Loucy (cell line): ENCODE measurements at regions not wholly inside any gene's neighbourhood (a gene's known extent, or its start where the extent isn't known, plus 50 kb on each side); places are given as distances from the start of the nearest gene placed in this dataset.
"Not testable (repeated sequence)": the region's sequence is repeated elsewhere in the genome, so short reads cannot be mapped to it uniquely, and the experiment has no call there.

Source experiments
- H2AFZ ChIP-seq: fragments of 200-600 bp; sonication (generic); 2 replicates; pipeline ENCODE4 v1.6.0; 2016; ENCODE audit warnings: antibody characterized with exemption, mild to moderate bottlenecking, low read length, moderate library complexity
- H3F3A ChIP-seq: fragments of 200-600 bp; 2 replicates; pipeline ENCODE4 v1.6.0; 2016; ENCODE audit warnings: antibody characterized with exemption, low read depth, mild to moderate bottlenecking
- H3K27me3 ChIP-seq: fragments of 200-600 bp; sonication (generic); 2 replicates; pipeline ENCODE4 v1.6.1; 2014; ENCODE audit warnings: low read length, mild to moderate bottlenecking; ENCODE audit not compliant: insufficient read depth, poor library complexity, severe bottlenecking
- H3K36me3 ChIP-seq: fragments of 200-600 bp; sonication (generic); 2 replicates; pipeline ENCODE4 v1.6.1; 2016; ENCODE audit warnings: low read length; ENCODE audit not compliant: insufficient read depth
- H3K4me1 ChIP-seq: fragments of 200-600 bp; sonication (generic); 2 replicates; pipeline ENCODE4 v1.5.1; 2014; ENCODE audit warnings: low read length, mild to moderate bottlenecking; ENCODE audit not compliant: insufficient read depth, poor library complexity, severe bottlenecking
- H3K4me2 ChIP-seq: fragments of 200-600 bp; sonication (generic); 2 replicates; pipeline ENCODE4 v1.6.0; 2014; ENCODE audit warnings: antibody characterized with exemption, low read length, low read depth, mild to moderate bottlenecking; ENCODE audit not compliant: poor library complexity, severe bottlenecking
- H3K4me3 ChIP-seq: fragments of 200-600 bp; sonication (generic); 2 replicates; pipeline ENCODE4 v1.5.1; 2014; ENCODE audit warnings: low read length, mild to moderate bottlenecking, mixed read lengths; ENCODE audit not compliant: poor library complexity, severe bottlenecking
- H3K79me2 ChIP-seq: fragments of 200-600 bp; sonication (generic); 2 replicates; pipeline ENCODE4 v1.6.1; 2014; ENCODE audit warnings: low read length; ENCODE audit not compliant: insufficient read depth
- H3K9ac ChIP-seq: fragments of 200-600 bp; sonication (generic); 2 replicates; pipeline ENCODE4 v1.6.0; 2014; ENCODE audit warnings: mild to moderate bottlenecking, low read depth, low read length, moderate library complexity; ENCODE audit not compliant: poor library complexity, severe bottlenecking
- H3K9me2 ChIP-seq: fragments of 200-600 bp; sonication (generic); replicated peaks from 2 replicates; pipeline ENCODE4 v1.6.1; 2016; ENCODE audit warnings: low read depth, low read length, mixed read lengths
- H3K9me3 ChIP-seq: fragments of 200-600 bp; sonication (generic); 2 replicates; pipeline ENCODE4 v1.6.1; 2014; ENCODE audit warnings: mild to moderate bottlenecking, antibody characterized with exemption, low read length, low read depth; ENCODE audit not compliant: insufficient read depth
- H4K20me1 ChIP-seq: fragments of 200-600 bp; sonication (generic); 2 replicates; pipeline ENCODE4 v1.6.0; 2014; ENCODE audit warnings: antibody characterized with exemption, low read length, mild to moderate bottlenecking; ENCODE audit not compliant: insufficient read depth, poor library complexity, severe bottlenecking
- EZH2phosphoT487 ChIP-seq: fragments of 200-600 bp; IDR thresholded peaks from 2 replicates; pipeline ENCODE4 v1.6.1; 2018; ENCODE audit warnings: antibody characterized with exemption, mild to moderate bottlenecking, moderate library complexity, borderline replicate concordance
- TF ChIP-seq, protein P1 (sequence below): fragments of 200-600 bp; sonication (generic); conservative IDR thresholded peaks from 2 replicates; pipeline ENCODE4 v1.5.1; 2014; ENCODE audit warnings: mild to moderate bottlenecking, antibody characterized with exemption, low read length

DNA sequence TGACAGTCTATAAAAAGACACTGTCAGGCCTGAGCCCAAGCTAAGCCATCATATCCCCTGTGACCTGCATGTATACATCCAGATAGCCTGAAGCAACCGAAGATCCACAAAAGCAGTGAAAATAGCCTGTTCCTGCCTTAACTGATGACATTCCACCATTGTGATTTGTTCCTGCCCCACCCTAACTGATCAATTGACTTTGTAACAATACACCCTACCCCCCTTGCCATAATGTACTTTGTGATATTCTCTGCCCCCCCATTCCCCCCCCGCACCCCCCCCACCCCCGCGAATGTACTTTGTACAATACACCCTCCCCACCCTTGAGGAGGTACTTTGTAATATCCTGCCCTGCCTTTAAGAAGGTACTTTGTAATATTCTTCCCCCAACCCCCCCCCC lies 82.2 kb upstream of the MED13 start:
- H3F3A ChIP-seq, result no peaks in the 10 kb centered on the region
- TF ChIP-seq, protein P1, sequence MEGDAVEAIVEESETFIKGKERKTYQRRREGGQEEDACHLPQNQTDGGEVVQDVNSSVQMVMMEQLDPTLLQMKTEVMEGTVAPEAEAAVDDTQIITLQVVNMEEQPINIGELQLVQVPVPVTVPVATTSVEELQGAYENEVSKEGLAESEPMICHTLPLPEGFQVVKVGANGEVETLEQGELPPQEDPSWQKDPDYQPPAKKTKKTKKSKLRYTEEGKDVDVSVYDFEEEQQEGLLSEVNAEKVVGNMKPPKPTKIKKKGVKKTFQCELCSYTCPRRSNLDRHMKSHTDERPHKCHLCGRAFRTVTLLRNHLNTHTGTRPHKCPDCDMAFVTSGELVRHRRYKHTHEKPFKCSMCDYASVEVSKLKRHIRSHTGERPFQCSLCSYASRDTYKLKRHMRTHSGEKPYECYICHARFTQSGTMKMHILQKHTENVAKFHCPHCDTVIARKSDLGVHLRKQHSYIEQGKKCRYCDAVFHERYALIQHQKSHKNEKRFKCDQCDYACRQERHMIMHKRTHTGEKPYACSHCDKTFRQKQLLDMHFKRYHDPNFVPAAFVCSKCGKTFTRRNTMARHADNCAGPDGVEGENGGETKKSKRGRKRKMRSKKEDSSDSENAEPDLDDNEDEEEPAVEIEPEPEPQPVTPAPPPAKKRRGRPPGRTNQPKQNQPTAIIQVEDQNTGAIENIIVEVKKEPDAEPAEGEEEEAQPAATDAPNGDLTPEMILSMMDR, result no peak
- TF ChIP-seq EZH2phosphoT487, result no peak

DNA sequence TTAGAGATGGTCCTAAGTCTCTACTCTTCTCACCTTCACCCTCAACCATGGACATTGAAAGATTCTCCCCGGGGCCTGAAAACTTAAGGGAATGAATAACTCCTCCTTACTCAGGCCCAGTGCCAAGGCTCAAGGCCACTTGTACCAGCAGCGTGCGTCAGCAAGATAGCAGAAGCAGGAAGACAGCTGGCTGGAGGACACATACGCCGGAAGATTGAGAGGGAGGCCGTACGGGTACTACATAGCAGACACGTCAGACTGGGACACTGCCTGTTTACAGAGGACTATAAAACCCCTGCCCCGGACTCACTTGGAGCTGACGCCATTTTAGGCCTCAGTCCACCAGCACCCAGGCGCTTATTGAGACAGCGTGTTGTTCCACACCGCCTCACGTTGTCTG lies 75.8 kb upstream of the MED13 start:
- Histone ChIP-seq H3K9me3 (no peaks in the 10 kb centered on the region), H3F3A (no peaks in the 10 kb centered on the region), H4K20me1 (no peaks in the 10 kb centered on the region), H3K4me1 (peaks cover 3% of the 10 kb centered on the region), H3K9ac (no peak overlapping the region), H3K27me3 (no peaks in the 10 kb centered on the region), H3K79me2 (no peaks in the 10 kb centered on the region), H3K36me3 (no peaks in the 10 kb centered on the region), H3K4me3 (no peak overlapping the region), H2AFZ (no peak overlapping the region), H3K9me2 (no peaks in the 10 kb centered on the region), H3K4me2 (no peak overlapping the region)
- TF ChIP-seq EZH2phosphoT487, result no peak
- TF ChIP-seq, protein P1, result no peak

More for the DNA sequence above, 82.2 kb upstream of the MED13 start:
- no peaks in the 10 kb centered on the region for H4K20me1 ChIP-seq
- H3K4me1 ChIP-seq, result no peaks in the 10 kb centered on the region
- no peaks in the 10 kb centered on the region for H3K79me2 ChIP-seq
- H2AFZ ChIP-seq, result no peak overlapping the region
- no peak overlapping the region for H3K9ac ChIP-seq
- H3K4me2 ChIP-seq, result no peak overlapping the region
- H3K36me3 ChIP-seq, result no peaks in the 10 kb centered on the region
- no peaks in the 10 kb centered on the region for H3K9me2 ChIP-seq
- H3K9me3 ChIP-seq, result no peaks in the 10 kb centered on the region
- H3K27me3 ChIP-seq, result no peaks in the 10 kb centered on the region
- H3K4me3 ChIP-seq, result no peak overlapping the region

DNA sequence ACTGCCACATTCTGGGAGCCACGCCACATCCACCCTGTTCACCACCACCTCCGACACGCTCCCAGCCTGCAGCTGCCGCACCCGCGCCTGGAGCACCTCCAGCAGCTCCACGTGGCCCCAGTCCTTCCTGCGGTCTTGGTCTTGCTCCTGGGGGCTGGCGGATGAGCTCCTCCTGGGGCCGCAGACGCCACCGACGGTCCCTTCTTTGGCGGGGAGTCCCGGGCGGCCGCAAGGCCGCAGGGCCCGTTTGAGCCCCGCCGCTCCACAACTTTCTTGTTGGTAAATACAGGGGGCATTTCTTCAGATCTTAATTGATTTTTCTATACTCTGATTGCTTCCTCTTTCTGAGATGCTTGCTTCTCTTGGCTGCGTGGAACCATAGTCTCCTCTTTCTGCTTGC lies 75.3 kb upstream of the MED13 start:
- Histone ChIP-seq H3K4me1 (peaks cover 3% of the 10 kb centered on the region), H3F3A (no peaks in the 10 kb centered on the region), H3K36me3 (no peaks in the 10 kb centered on the region), H3K79me2 (no peaks in the 10 kb centered on the region), H3K4me2 (no peak overlapping the region), H3K9ac (no peak overlapping the region), H3K4me3 (no peak overlapping the region), H2AFZ (no peak overlapping the region), H3K9me2 (no peaks in the 10 kb centered on the region), H4K20me1 (no peaks in the 10 kb centered on the region), H3K9me3 (no peaks in the 10 kb centered on the region), H3K27me3 (no peaks in the 10 kb centered on the region)
- TF ChIP-seq EZH2phosphoT487, result no peak
- TF ChIP-seq, protein P1, result no peak

DNA sequence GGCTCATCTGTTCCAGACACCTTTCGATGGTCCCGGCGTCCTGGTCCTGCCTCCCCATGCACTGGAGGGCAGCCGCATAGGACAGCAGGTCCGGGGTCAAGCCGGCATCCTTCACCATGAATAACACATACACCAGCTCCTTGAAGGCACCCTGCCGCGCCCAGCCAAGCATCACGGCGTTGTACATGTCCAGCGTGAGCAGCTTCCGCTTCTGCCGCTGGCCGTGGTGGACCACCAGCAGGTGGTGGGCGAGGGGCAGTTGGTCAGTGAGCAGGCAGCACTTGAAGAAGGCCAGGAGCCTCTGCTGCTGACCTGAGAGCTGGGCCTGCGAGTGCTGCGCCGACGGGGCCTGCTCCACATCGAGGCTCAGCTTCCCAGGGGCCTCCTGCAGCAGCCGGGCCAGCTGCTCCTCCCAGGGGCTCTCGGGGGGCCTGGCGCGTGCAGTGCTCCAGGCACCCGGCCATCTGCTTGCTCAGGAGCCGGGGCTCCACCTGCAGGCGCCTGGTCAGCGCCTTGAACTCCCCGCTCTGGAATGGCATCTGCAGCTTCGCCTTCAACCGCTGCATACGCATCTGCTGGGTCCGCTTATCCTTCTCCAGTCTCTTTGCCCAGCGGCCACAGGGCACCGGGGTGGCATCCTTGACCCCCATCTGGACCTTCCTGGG lies 74.7 kb upstream of the MED13 start:
- H3K36me3 ChIP-seq, H3F3A ChIP-seq, H3K9me3 ChIP-seq: not testable (repeated sequence)

More for the DNA sequence above, 74.7 kb upstream of the MED13 start:
- not testable (repeated sequence) for H3K27me3 ChIP-seq, H3K9ac ChIP-seq, H4K20me1 ChIP-seq, H2AFZ ChIP-seq, H3K9me2 ChIP-seq, H3K4me1 ChIP-seq, H3K4me2 ChIP-seq, H3K79me2 ChIP-seq, H3K4me3 ChIP-seq
